SU-DHL-6 (cell line): ENCODE measurements at regions not wholly inside any gene's neighbourhood (a gene's known extent, or its start where the extent isn't known, plus 50 kb on each side); places are given as distances from the start of the nearest gene placed in this dataset.

ENCODE experiments used
- CTCF ChIP-seq: fragments of 200-600 bp; sonication (generic); IDR thresholded peaks from one replicate; pipeline ENCODE4 v1.5.1; 2017; ENCODE audit warnings: antibody characterized with exemption, mild to moderate bottlenecking, low read length, moderate library complexity; ENCODE audit not compliant: insufficient read depth, poor library complexity, severe bottlenecking
- EZH2phosphoT487 ChIP-seq: fragments of 200-600 bp; sonication (generic), shearing (Covaris generic); conservative IDR thresholded peaks from 2 replicates; pipeline ENCODE4 v1.6.1; 2018; ENCODE audit warnings: mild to moderate bottlenecking, antibody characterized with exemption, low read length, moderate library complexity, mixed read lengths

GRCh38 chr14:89078021-89078795 is 253.8 kb downstream of the TTC8 start:
- no peak for TF ChIP-seq CTCF
- TF ChIP-seq EZH2phosphoT487: no peak
